Endothelial cell of umbilical vein (primary cell): ENCODE measurements at regions not wholly inside any gene's neighbourhood (a gene's known extent, or its start where the extent isn't known, plus 50 kb on each side); places are given as distances from the start of the nearest gene placed in this dataset.

Experiments
- BruUV-seq: library from RNA; stranded (reverse); fragments of 400-500 nt; replicated peaks from 2 replicates; lab custom pipeline; 2021; lab: Mats Ljungman, UMichigan
- CTCF ChIA-PET: fragments of 300-600, 350-600 bp; sonication (Branson Sonifier 250); formaldehyde crosslinking; loops from one replicate; lab custom pipeline; 2021; ENCODE audit warnings: antibody characterized with exemption, inconsistent platforms; lab: Charles Lee
- POLR2A ChIA-PET: fragments of 300-600, 350-600 bp; sonication (Branson Sonifier 250); formaldehyde crosslinking; loops from one replicate; lab custom pipeline; 2021; ENCODE audit warnings: antibody characterized with exemption, inconsistent platforms; lab: Charles Lee
- DNase-seq: peaks from one replicate; pipeline ENCODE4 v3.0.0-alpha.2; 2011; ENCODE audit warnings: low read depth, low spot score
- FAIRE-seq: peaks from 2 replicates; lab custom pipeline; 2011; peaks lifted over from hg19 to GRCh38; lab: Jason Lieb, UNC
- H2AFZ ChIP-seq: 2 replicates; pipeline ENCODE4 v1.6.0; 2012; ENCODE audit warnings: low read depth, low read length, control low read depth, inconsistent platforms
- H3K27ac ChIP-seq: 2 replicates; pipeline ENCODE4 v1.5.1; 2011; ENCODE audit warnings: low read depth, mild to moderate bottlenecking, control low read depth, low read length, moderate library complexity; ENCODE audit not compliant: insufficient read depth
- H3K27me3 ChIP-seq, 2 experiments: 2 replicates each; pipeline versions ENCODE4 v1.6.0 to v1.6.1; 2011; ENCODE audit warnings: low read length in 2 of 2, mixed read lengths in 1 of 2; ENCODE audit not compliant: control insufficient read depth in 2 of 2, insufficient read depth in 2 of 2
- H3K36me3 ChIP-seq, 2 experiments: 2 replicates in 1 of 2; 3 replicates in 1 of 2; pipeline ENCODE4 v1.5.1; 2011; ENCODE audit warnings: low read length in 2 of 2, mild to moderate bottlenecking in 1 of 2, moderate library complexity in 1 of 2; ENCODE audit not compliant: control insufficient read depth in 2 of 2, insufficient read depth in 2 of 2; ENCODE audit errors: extremely low read depth in 1 of 2
- H3K4me1 ChIP-seq: 3 replicates; pipeline ENCODE4 v1.5.1; 2011; ENCODE audit warnings: mild to moderate bottlenecking, low read length; ENCODE audit not compliant: control insufficient read depth, insufficient read depth; ENCODE audit errors: extremely low read depth
- H3K4me2 ChIP-seq: 2 replicates; pipeline ENCODE4 v1.6.1; 2011; ENCODE audit warnings: low read length, control low read depth, mixed read lengths; ENCODE audit not compliant: insufficient read depth
- H3K4me3 ChIP-seq, 3 experiments: fragments of 200-600 bp in 1 of 3; sonication (generic), shearing (Covaris generic) in 1 of 3; replicated peaks in 1 of 3; 2 replicates each; pipeline ENCODE4 v1.5.1; 2011 to 2016; ENCODE audit warnings: control low read depth in 3 of 3, low read length in 3 of 3, mild to moderate bottlenecking in 2 of 3, inconsistent platforms in 1 of 3, low read depth in 1 of 3, moderate library complexity in 1 of 3; ENCODE audit not compliant: insufficient read depth in 1 of 3
- H3K79me2 ChIP-seq: 2 replicates; pipeline ENCODE4 v1.6.0; 2012; ENCODE audit warnings: low read length, inconsistent platforms; ENCODE audit not compliant: control insufficient read depth, insufficient read depth
- H3K9ac ChIP-seq: replicated peaks from 2 replicates; pipeline ENCODE3; 2011; ENCODE audit warnings: low read length, control low read depth; ENCODE audit not compliant: insufficient read depth; ENCODE audit errors: extremely low read depth
- H3K9me1 ChIP-seq: replicated peaks from 3 replicates; pipeline ENCODE4 v1.6.0; 2011; ENCODE audit warnings: mild to moderate bottlenecking, low read length; ENCODE audit not compliant: control insufficient read depth, insufficient read depth; ENCODE audit errors: extremely low read depth
- H3K9me3 ChIP-seq: replicated peaks from 2 replicates; pipeline ENCODE4 v1.5.1; 2012; ENCODE audit warnings: low read length, inconsistent platforms; ENCODE audit not compliant: control insufficient read depth, insufficient read depth
- H4K20me1 ChIP-seq: replicated peaks from 2 replicates; pipeline ENCODE3; 2011; ENCODE audit warnings: mild to moderate bottlenecking, low read length; ENCODE audit not compliant: control insufficient read depth, insufficient read depth; ENCODE audit errors: extremely low read depth
- EZH2 ChIP-seq: IDR thresholded peaks from 2 replicates; pipeline ENCODE4 v1.6.1; 2012; ENCODE audit warnings: borderline replicate concordance, low read depth, mild to moderate bottlenecking, moderate library complexity, low read length, inconsistent platforms; ENCODE audit not compliant: severe bottlenecking
- FOS ChIP-seq: IDR thresholded peaks from 2 replicates; pipeline ENCODE4 v1.6.1; 2011; ENCODE audit warnings: mild to moderate bottlenecking, low read length, moderate library complexity, borderline replicate concordance; ENCODE audit not compliant: insufficient read depth
- GATA2 ChIP-seq: IDR thresholded peaks from 2 replicates; pipeline ENCODE4 v1.7.0; 2011; ENCODE audit warnings: low read depth, mild to moderate bottlenecking, moderate library complexity, mixed read lengths, low read length; ENCODE audit not compliant: insufficient read length, insufficient read depth
- JUN ChIP-seq: IDR thresholded peaks from 2 replicates; pipeline ENCODE4 v1.6.1; 2011; ENCODE audit warnings: borderline replicate concordance, low read depth; ENCODE audit not compliant: insufficient read length, insufficient read depth
- MYC ChIP-seq: IDR thresholded peaks from one replicate; pipeline ENCODE4 v1.6.1; 2011; ENCODE audit warnings: mild to moderate bottlenecking, low read depth, low read length
- POLR2A ChIP-seq: IDR thresholded peaks from 2 replicates; pipeline ENCODE4 v1.6.1; 2012; ENCODE audit warnings: low read depth, mild to moderate bottlenecking, control low read depth, low read length
- POLR2AphosphoS5 ChIP-seq: IDR thresholded peaks from 2 replicates; pipeline ENCODE4 v1.6.1; 2012; ENCODE audit warnings: low read depth, mild to moderate bottlenecking, control low read depth, low read length, moderate library complexity; ENCODE audit not compliant: insufficient read depth
- dilution Hi-C: fragments of 300-500 bp; cut with MboI; formaldehyde crosslinking; loops from one replicate; pipeline ENCODE4 v1.15.0; 2019; ENCODE audit warnings: low sequenced_read_pairs; ENCODE audit not compliant: extremely low pct_ligation_motif_present
- intact Hi-C: fragments of 100-400 bp; cut with micrococcal nuclease; formaldehyde crosslinking; loops from one replicate; pipeline ENCODE4 v1.10.0; 2022
- TF ChIP-seq, protein P1 (sequence below): IDR thresholded peaks from 2 replicates; pipeline ENCODE4 v1.6.1; 2011; ENCODE audit not compliant: insufficient read depth, insufficient read length
- TF ChIP-seq, protein P2 (sequence below), 2 donors: IDR thresholded peaks; 1 replicate in 1 of 2; 2 replicates in 1 of 2; pipeline ENCODE4 v1.5.1; 2011; ENCODE audit warnings: low read length in 2 of 2, mild to moderate bottlenecking in 2 of 2, moderate library complexity in 2 of 2, control low read depth in 1 of 2, inconsistent platforms in 1 of 2, low read depth in 1 of 2; ENCODE audit not compliant: insufficient read depth in 1 of 2; ENCODE audit errors: extremely low read depth in 1 of 2

DNA sequence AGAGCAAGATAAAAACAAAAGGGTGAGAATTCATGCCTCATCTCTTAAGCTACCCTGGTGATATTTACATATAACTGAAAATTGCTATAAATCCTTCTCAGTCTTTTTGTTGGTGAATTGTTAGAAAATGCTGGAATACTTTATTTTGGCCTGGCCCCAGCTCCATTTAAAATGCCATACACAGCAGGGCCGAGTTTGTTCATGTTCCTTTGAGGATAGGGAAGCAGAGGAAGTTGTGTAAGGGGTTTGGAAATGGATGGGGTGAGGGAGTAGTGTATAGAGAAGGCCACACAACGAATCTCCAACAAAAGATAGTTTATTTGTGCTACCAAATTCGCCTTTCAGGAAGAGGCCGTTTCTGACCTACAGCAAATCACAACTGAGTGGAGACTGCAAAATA lies 78.6 kb upstream of the ADAMTS9 start:
- Histone ChIP-seq H2AFZ (peak overlapping the region; percentile 44), H3K79me2 (no peaks in the 10 kb centered on the region), H3K36me3 (no peaks in the 10 kb centered on the region), H3K9me3 (no peaks in the 10 kb centered on the region), H3K27me3 (no peaks in the 10 kb centered on the region), H4K20me1 (no peaks in the 10 kb centered on the region), H3K4me3 (no peak overlapping the region), H3K9ac (no peak overlapping the region), H3K4me1 (no peaks in the 10 kb centered on the region), H3K4me2 (no peak overlapping the region), H3K9me1 (no peaks in the 10 kb centered on the region), H3K27ac (no peak overlapping the region)
- DNase-seq, result peak; percentile 11
- BruUV-seq, result no TSS peak
- TF ChIP-seq JUN (no peak), GATA2 (no peak), POLR2AphosphoS5 (no peak), POLR2A (no peak), FOS (no peak), MYC (no peak), EZH2 (no peak)
- TF ChIP-seq, protein P1, sequence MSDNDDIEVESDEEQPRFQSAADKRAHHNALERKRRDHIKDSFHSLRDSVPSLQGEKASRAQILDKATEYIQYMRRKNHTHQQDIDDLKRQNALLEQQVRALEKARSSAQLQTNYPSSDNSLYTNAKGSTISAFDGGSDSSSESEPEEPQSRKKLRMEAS, result no peak
- TF ChIP-seq, protein P2, sequence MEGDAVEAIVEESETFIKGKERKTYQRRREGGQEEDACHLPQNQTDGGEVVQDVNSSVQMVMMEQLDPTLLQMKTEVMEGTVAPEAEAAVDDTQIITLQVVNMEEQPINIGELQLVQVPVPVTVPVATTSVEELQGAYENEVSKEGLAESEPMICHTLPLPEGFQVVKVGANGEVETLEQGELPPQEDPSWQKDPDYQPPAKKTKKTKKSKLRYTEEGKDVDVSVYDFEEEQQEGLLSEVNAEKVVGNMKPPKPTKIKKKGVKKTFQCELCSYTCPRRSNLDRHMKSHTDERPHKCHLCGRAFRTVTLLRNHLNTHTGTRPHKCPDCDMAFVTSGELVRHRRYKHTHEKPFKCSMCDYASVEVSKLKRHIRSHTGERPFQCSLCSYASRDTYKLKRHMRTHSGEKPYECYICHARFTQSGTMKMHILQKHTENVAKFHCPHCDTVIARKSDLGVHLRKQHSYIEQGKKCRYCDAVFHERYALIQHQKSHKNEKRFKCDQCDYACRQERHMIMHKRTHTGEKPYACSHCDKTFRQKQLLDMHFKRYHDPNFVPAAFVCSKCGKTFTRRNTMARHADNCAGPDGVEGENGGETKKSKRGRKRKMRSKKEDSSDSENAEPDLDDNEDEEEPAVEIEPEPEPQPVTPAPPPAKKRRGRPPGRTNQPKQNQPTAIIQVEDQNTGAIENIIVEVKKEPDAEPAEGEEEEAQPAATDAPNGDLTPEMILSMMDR (IDR thresholded peaks at IDR 0.05; ENCODE audit: extremely low read depth in 1 of 2, insufficient read depth in 1 of 2, low read depth in 1 of 2, low read length in 2 of 2), result no peak
- intact Hi-C loops, result no loop called here
- dilution Hi-C loops, result no loop called here
- POLR2A ChIA-PET, result no interaction called here
- FAIRE-seq, result no peak
- CTCF ChIA-PET, result interaction anchor here (0.6 to 2.6 kb wide), 4 partner anchors 10 to 404 kb away, joined by 3 to 10 read pairs (median 4); no protein-coding TSS in a partner anchor
